ENCODE measurements at regions not wholly inside any gene's neighbourhood (a gene's known extent, or its start where the extent isn't known, plus 50 kb on each side); places are given as distances from the start of the nearest gene placed in this dataset.

DNA sequence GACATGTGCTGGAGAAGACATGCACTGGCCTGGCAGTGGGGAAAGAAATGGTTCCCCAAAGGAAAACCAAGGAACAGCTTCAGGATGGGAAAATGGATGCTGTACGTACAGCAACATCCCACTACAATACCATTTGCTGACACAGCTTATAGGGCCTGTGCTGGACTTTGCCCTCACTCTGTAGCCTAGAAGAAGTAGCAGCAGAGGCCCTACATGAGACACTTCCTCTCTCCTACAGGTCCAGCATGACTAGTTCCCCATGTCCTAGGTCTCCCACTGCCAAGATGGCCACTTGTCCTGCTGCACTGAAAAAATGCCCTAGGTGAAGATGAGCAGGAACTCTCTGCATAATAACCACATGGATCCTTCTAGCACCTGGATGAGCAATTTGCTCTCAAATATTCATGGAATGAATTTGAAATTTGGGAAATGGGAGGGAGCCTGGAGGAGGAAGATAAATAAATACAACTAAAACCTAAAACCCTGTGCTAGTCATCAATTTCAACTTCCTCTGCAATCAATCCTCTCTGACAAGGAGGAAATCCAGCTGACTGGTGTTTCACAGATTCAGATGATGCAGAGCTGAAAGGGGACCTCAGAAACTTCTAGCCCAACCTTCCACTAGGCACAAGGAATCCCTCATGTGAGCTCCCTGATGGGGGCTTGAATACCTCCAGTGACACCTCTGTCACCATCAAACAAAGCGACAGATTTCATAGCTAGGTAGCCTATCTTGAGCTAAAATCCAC is 514.3 kb upstream of the PPP2R3A start:
- Histone ChIP-seq H3K9me3 (ENCODE audit: control insufficient read depth in 1 of 2, low read length in 2 of 2) (no peaks in the 10 kb centered on the region), H3K4me3 (ENCODE audit: low read length in 2 of 2) (no peak overlapping the region), H3K36me3 (ENCODE audit: insufficient read depth, low read length) (no peaks in the 10 kb centered on the region), H3K27ac (ENCODE audit: low read depth, low read length) (no peak overlapping the region), H3K27me3 (ENCODE audit: insufficient read depth, low read length) (no peaks in the 10 kb centered on the region), H3K4me1 (ENCODE audit: insufficient read depth, low read length) (no peaks in the 10 kb centered on the region)
- CTCF ChIA-PET (ENCODE audit: partially characterized antibody) = no interaction called here
- Mint-ChIP-seq H3K27me3 (peaks cover 0 to 2% of the 10 kb centered on the region in 2 donors), H3K36me3 (no peaks in the 10 kb centered on the region), H3K9me3 (peaks cover 0 to 3% (median 0%) of the 10 kb centered on the region in 8 donors), H3K4me1 (no peaks in the 10 kb centered on the region), H3K4me3 (no peak overlapping the region), H3K27ac (no peak overlapping the region)
- no peak for DNase-seq
- intact Hi-C loops (cut with micrococcal nuclease) = no loop called here
- POLR2A ChIA-PET (ENCODE audit: partially characterized antibody) = no interaction called here

DNA sequence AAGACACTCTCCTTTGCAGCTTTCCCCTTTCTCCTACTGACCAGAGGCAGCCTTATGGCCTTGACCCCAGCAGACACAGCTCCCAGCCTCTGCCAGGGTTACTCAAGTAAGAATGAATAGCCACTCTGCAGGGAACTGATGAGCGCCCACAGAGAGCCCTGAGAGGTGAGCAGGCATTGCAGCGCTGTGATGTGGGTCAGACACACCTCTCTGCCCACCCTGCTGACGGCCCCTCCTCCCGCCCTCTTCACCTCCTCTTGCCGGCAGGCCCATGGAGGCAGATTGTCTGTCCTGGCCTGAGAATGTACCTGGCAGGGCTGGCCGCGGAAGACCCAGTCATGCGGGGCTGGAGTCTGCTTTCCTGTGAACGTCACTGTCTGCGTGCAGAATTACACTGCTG is 512.6 kb upstream of the PPP2R3A start:
- no peak for DNase-seq
- Histone ChIP-seq H3K9me3 (ENCODE audit: control insufficient read depth in 1 of 2, low read length in 2 of 2) (no peaks in the 10 kb centered on the region), H3K4me3 (ENCODE audit: low read length in 2 of 2) (no peak overlapping the region), H3K27me3 (ENCODE audit: insufficient read depth, low read length) (no peaks in the 10 kb centered on the region), H3K36me3 (ENCODE audit: insufficient read depth, low read length) (no peaks in the 10 kb centered on the region), H3K4me1 (ENCODE audit: insufficient read depth, low read length) (no peaks in the 10 kb centered on the region), H3K27ac (ENCODE audit: low read depth, low read length) (no peak overlapping the region)
- ChIA-PET CTCF (ENCODE audit: partially characterized antibody) (no interaction called here), POLR2A (ENCODE audit: partially characterized antibody) (no interaction called here)
- Mint-ChIP-seq H3K4me1 (no peaks in the 10 kb centered on the region), H3K4me3 (no peak overlapping the region), H3K9me3 (peaks cover 0 to 4% (median 2%) of the 10 kb centered on the region in 8 donors), H3K27ac (no peak overlapping the region), H3K36me3 (no peaks in the 10 kb centered on the region), H3K27me3 (peaks cover 0 to 2% of the 10 kb centered on the region in 2 donors)
- intact Hi-C loops (cut with micrococcal nuclease) = no loop called here

DNA sequence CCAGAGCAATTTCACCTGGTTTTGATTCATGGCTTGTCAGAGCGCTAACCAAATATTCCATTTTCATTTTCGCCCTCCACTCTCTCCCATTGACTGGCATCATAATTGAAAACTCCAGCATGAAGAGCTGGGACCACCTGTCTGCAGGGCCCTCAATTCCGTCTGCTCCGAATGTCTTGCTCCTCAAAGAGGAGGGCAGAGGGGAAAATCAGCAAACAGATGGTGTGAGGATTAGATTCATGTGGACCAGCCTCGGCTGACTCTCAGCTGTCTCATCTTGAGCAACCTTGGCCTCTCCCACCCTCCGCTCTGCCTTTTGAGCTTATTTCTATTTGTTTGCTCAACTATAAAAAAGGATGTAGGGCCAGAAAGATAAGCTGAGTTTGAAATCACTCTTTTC is 512.2 kb upstream of the PPP2R3A start:
- POLR2A ChIA-PET (ENCODE audit: partially characterized antibody) = no interaction called here
- Mint-ChIP-seq H3K9me3 (peaks cover 0 to 4% (median 2%) of the 10 kb centered on the region in 8 donors), H3K36me3 (no peaks in the 10 kb centered on the region), H3K27ac (no peak overlapping the region), H3K27me3 (peaks cover 0 to 2% of the 10 kb centered on the region in 2 donors), H3K4me1 (no peaks in the 10 kb centered on the region), H3K4me3 (no peak overlapping the region)
- Histone ChIP-seq H3K27ac (ENCODE audit: low read depth, low read length) (no peak overlapping the region), H3K27me3 (ENCODE audit: insufficient read depth, low read length) (no peaks in the 10 kb centered on the region), H3K4me3 (ENCODE audit: low read length in 2 of 2) (no peak overlapping the region), H3K4me1 (ENCODE audit: insufficient read depth, low read length) (no peaks in the 10 kb centered on the region), H3K36me3 (ENCODE audit: insufficient read depth, low read length) (no peaks in the 10 kb centered on the region), H3K9me3 (ENCODE audit: control insufficient read depth in 1 of 2, low read length in 2 of 2) (no peaks in the 10 kb centered on the region)
- no peak for DNase-seq
- intact Hi-C loops (cut with micrococcal nuclease) = no loop called here
- CTCF ChIA-PET (ENCODE audit: partially characterized antibody) = no interaction called here

DNA sequence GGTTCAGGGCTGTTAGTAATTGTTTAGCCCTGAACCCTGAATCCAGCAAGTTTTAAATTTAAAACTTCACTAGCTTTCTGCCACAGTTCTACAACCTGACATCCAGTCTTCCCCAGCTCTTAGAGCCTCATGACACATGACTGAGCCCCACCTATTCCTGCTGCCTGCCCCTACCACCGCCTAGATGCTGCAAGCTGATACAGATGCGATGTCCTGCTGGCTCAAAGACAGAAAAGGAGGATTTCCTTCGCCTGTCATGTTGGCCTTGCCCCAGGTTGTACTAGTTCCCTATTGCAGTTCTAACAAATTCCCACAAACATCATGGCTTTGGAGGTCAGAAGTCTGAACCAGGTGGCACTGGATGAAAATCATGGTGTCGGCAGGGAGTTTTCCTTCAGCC is 510.6 kb upstream of the PPP2R3A start:
- H3K4me3 ChIP-seq (ENCODE audit: low read length in 2 of 2) = no peak overlapping the region
- H3K27ac Mint-ChIP-seq = no peak overlapping the region
- H3K4me1 Mint-ChIP-seq = no peaks in the 10 kb centered on the region
- peaks cover 0 to 4% (median under 1%) of the 10 kb centered on the region in 8 donors for H3K9me3 Mint-ChIP-seq
- no peak overlapping the region for H3K27ac ChIP-seq (ENCODE audit: low read depth, low read length)
- intact Hi-C loops (cut with micrococcal nuclease) = no loop called here
- H3K27me3 Mint-ChIP-seq = peaks cover 0 to 2% of the 10 kb centered on the region in 2 donors
- no peaks in the 10 kb centered on the region for H3K27me3 ChIP-seq (ENCODE audit: insufficient read depth, low read length)
- H3K36me3 Mint-ChIP-seq = no peaks in the 10 kb centered on the region
- no peaks in the 10 kb centered on the region for H3K36me3 ChIP-seq (ENCODE audit: insufficient read depth, low read length)
- CTCF ChIA-PET (ENCODE audit: partially characterized antibody) = no interaction called here
- no peak overlapping the region for H3K4me3 Mint-ChIP-seq
- DNase-seq = no peak
- POLR2A ChIA-PET (ENCODE audit: partially characterized antibody) = no interaction called here
- no peaks in the 10 kb centered on the region for H3K4me1 ChIP-seq (ENCODE audit: insufficient read depth, low read length)
- no peaks in the 10 kb centered on the region for H3K9me3 ChIP-seq (ENCODE audit: control insufficient read depth in 1 of 2, low read length in 2 of 2)

DNA sequence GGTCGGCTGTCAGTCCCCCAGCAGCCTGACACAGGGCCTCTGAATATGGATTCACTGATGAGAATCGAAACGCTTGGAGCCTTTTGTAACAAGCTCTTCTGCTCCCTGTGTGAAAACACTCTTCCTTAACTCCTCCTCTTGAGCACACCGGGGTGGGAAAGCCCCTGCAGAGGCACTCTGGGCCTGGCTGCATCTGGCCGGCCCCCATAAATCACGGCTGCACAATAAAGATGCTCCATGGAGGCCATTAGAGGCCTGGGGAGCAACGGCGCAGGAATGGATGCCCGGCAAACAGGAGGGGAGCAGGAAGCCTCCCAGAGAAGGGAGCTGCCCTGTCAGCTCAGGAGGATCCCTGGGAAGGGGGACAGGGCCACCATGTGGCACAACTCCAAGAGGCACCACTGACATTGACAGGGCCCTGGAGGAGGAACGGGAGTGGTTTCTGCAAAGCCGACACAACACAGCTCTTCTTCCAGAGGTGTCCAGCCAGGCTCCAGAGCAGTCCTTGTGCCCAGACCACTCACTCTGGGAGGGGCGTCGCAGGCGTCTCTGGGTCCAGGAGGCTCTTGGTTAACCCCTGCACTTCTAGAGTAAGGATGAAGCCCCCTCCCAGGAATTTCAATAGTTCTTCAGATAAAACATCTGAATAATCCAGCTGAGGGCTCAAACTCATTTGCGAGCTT is 509.3 kb upstream of the PPP2R3A start:
- Histone ChIP-seq H3K36me3 (ENCODE audit: insufficient read depth, low read length) (no peaks in the 10 kb centered on the region), H3K4me3 (ENCODE audit: low read length in 2 of 2) (no peak overlapping the region), H3K27ac (ENCODE audit: low read depth, low read length) (no peak overlapping the region), H3K4me1 (ENCODE audit: insufficient read depth, low read length) (no peaks in the 10 kb centered on the region), H3K27me3 (ENCODE audit: insufficient read depth, low read length) (no peaks in the 10 kb centered on the region), H3K9me3 (ENCODE audit: control insufficient read depth in 1 of 2, low read length in 2 of 2) (no peaks in the 10 kb centered on the region)
- H3K36me3 Mint-ChIP-seq = no peaks in the 10 kb centered on the region
- ChIA-PET CTCF (ENCODE audit: partially characterized antibody) (no interaction called here), POLR2A (ENCODE audit: partially characterized antibody) (no interaction called here)
- peaks cover 0 to 5% (median 2%) of the 10 kb centered on the region in 8 donors for H3K9me3 Mint-ChIP-seq
- no peak for DNase-seq
- intact Hi-C loops (cut with micrococcal nuclease) = no loop called here
- H3K27ac Mint-ChIP-seq = no peak overlapping the region
- no peak overlapping the region for H3K4me3 Mint-ChIP-seq
- H3K4me1 Mint-ChIP-seq = no peaks in the 10 kb centered on the region
- H3K27me3 Mint-ChIP-seq = peaks cover 0 to 2% of the 10 kb centered on the region in 2 donors

DNA sequence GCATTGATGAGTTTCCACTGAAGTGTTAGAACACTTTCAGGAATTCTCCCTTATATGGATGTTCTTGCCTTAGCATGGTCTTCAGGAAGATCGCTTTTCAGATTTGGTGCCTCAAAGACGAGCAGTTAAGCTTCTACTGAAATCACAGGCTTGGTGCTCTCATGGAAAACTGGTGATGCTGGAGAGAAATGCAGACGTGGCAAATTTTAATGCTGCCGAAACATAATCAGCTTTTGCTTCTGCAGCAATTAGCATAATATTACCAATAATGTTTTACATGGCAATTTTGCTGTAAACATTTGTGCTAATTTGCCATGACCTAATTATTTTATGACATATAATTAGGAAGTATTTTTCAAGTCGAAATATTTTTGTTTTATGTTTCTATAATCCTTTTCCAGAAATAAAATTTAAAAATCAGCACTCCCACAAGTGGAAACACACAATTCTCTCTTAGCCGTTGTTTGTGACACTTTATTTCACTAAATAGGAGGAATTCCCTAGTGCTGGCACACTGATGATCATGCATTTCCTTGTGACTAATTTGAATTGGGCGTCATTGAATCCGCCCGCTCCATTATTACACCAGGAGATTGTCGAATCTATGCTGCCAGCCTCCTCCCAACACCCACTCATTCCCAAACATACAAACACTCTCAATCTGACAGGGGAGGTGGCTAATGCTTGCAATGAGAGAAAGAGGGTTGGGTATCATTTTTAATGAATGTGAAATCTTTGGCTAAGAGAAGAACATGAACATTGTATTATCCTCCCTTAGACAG is 506.8 kb upstream of the PPP2R3A start:
- no peaks in the 10 kb centered on the region for H3K27me3 ChIP-seq (ENCODE audit: insufficient read depth, low read length)
- Mint-ChIP-seq H3K9me3 (peaks cover 0 to 6% (median 2%) of the 10 kb centered on the region in 8 donors), H3K4me1 (no peaks in the 10 kb centered on the region), H3K4me3 (no peak overlapping the region), H3K36me3 (no peaks in the 10 kb centered on the region), H3K27me3 (peaks cover 0 to 2% of the 10 kb centered on the region in 2 donors), H3K27ac (no peak overlapping the region)
- no peak for DNase-seq
- H3K36me3 ChIP-seq (ENCODE audit: insufficient read depth, low read length) = no peaks in the 10 kb centered on the region
- no peak overlapping the region for H3K4me3 ChIP-seq (ENCODE audit: low read length in 2 of 2)
- POLR2A ChIA-PET (ENCODE audit: partially characterized antibody) = no interaction called here
- no peaks in the 10 kb centered on the region for H3K4me1 ChIP-seq (ENCODE audit: insufficient read depth, low read length)
- intact Hi-C loops (cut with micrococcal nuclease) = no loop called here
- H3K9me3 ChIP-seq (ENCODE audit: control insufficient read depth in 1 of 2, low read length in 2 of 2) = no peaks in the 10 kb centered on the region
- CTCF ChIA-PET (ENCODE audit: partially characterized antibody) = no interaction called here
- H3K27ac ChIP-seq (ENCODE audit: low read depth, low read length) = no peak overlapping the region

DNA sequence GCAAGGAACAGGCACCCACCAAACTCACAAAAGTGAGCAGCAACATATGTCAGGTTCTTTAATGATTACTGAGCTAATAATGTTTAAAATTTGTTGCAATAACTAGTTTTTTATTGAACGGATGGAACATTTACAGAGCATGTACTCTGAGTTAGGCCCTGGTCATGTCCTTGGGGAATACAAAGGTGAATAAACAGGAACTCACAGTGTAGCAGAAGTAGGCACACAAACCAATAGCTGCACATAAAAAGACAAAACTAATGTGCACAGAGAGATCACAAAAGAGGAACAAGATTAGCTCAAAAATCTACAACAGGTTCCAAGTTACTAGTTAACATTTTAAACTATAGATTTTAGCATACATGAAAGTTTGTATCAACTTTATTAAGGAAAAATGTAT is 505.3 kb upstream of the PPP2R3A start:
- Mint-ChIP-seq H3K36me3 (no peaks in the 10 kb centered on the region), H3K27me3 (peaks cover 0 to under 1% of the 10 kb centered on the region in 2 donors), H3K4me3 (no peak overlapping the region), H3K9me3 (peaks cover 0 to 6% (median 2%) of the 10 kb centered on the region in 8 donors), H3K4me1 (no peaks in the 10 kb centered on the region), H3K27ac (no peak overlapping the region)
- CTCF ChIA-PET (ENCODE audit: partially characterized antibody) = no interaction called here
- no peak overlapping the region for H3K4me3 ChIP-seq (ENCODE audit: low read length in 2 of 2)
- no peak for DNase-seq
- H3K9me3 ChIP-seq (ENCODE audit: control insufficient read depth in 1 of 2, low read length in 2 of 2) = no peaks in the 10 kb centered on the region
- H3K27ac ChIP-seq (ENCODE audit: low read depth, low read length) = no peak overlapping the region
- H3K4me1 ChIP-seq (ENCODE audit: insufficient read depth, low read length) = no peaks in the 10 kb centered on the region
- no peaks in the 10 kb centered on the region for H3K27me3 ChIP-seq (ENCODE audit: insufficient read depth, low read length)
- intact Hi-C loops (cut with micrococcal nuclease) = no loop called here
- no peaks in the 10 kb centered on the region for H3K36me3 ChIP-seq (ENCODE audit: insufficient read depth, low read length)
- POLR2A ChIA-PET (ENCODE audit: partially characterized antibody) = no interaction called here

Measured in CD4-positive, alpha-beta memory T cell (primary cell).